ENCODE measurements at regions not wholly inside any gene's neighbourhood (a gene's known extent, or its start where the extent isn't known, plus 50 kb on each side); places are given as distances from the start of the nearest gene placed in this dataset.

DNA sequence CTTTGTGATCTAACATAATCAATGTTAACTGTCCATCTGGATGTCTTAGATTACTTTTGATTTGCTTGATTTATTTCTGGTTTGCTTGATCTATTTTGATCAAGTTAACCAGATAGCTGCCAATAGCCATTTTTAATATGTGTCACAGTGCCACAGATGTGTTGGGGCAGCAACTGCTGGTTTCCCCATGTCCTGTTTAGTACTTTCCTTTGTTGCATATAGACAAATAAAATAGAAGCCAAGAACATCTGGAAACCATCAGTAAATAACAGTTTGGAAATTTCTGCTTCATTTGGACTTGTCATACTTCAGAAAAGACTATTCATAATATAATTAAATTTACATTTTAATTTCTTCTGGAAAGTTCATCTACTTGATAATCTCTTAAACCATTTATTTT, 145.6 kb upstream of the C21orf91 start:
- no peak overlapping the region for H3K27ac ChIP-seq (ENCODE audit: low read depth, low read length)
- H3K79me2 ChIP-seq (ENCODE audit: control insufficient read depth, low read length) = no peaks in the 10 kb centered on the region
- TF ChIP-seq, protein P1, sequence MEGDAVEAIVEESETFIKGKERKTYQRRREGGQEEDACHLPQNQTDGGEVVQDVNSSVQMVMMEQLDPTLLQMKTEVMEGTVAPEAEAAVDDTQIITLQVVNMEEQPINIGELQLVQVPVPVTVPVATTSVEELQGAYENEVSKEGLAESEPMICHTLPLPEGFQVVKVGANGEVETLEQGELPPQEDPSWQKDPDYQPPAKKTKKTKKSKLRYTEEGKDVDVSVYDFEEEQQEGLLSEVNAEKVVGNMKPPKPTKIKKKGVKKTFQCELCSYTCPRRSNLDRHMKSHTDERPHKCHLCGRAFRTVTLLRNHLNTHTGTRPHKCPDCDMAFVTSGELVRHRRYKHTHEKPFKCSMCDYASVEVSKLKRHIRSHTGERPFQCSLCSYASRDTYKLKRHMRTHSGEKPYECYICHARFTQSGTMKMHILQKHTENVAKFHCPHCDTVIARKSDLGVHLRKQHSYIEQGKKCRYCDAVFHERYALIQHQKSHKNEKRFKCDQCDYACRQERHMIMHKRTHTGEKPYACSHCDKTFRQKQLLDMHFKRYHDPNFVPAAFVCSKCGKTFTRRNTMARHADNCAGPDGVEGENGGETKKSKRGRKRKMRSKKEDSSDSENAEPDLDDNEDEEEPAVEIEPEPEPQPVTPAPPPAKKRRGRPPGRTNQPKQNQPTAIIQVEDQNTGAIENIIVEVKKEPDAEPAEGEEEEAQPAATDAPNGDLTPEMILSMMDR (IDR thresholded peaks at IDR 0.05; ENCODE audit: low read depth, low read length, poor library complexity, severe bottlenecking) = no peak
- no peak for TF ChIP-seq EZH2phosphoT487 (IDR thresholded peaks at IDR 0.05; ENCODE audit: borderline replicate concordance, low read length)
- no peak overlapping the region for H3K4me3 ChIP-seq (ENCODE audit: low read length)
- no peaks in the 10 kb centered on the region for H3F3A ChIP-seq (ENCODE audit: control insufficient read depth, insufficient read depth)
- no peaks in the 10 kb centered on the region for H3K27me3 ChIP-seq (ENCODE audit: control insufficient read depth, low read length)
- H3K4me2 ChIP-seq (ENCODE audit: low read length) = no peak overlapping the region
- no peaks in the 10 kb centered on the region for H4K20me1 ChIP-seq (ENCODE audit: control insufficient read depth, insufficient read depth, low read depth, low read length)
- no peaks in the 10 kb centered on the region for H3K4me1 ChIP-seq (ENCODE audit: control insufficient read depth, low read length)
- no peaks in the 10 kb centered on the region for H3K36me3 ChIP-seq (ENCODE audit: control insufficient read depth, low read length)
- H3K9me3 ChIP-seq (ENCODE audit: control insufficient read depth, insufficient read depth, low read length) = no peaks in the 10 kb centered on the region
- no peaks in the 10 kb centered on the region for H3K9me2 ChIP-seq (replicated peaks; ENCODE audit: control insufficient read depth, low read length)

DNA sequence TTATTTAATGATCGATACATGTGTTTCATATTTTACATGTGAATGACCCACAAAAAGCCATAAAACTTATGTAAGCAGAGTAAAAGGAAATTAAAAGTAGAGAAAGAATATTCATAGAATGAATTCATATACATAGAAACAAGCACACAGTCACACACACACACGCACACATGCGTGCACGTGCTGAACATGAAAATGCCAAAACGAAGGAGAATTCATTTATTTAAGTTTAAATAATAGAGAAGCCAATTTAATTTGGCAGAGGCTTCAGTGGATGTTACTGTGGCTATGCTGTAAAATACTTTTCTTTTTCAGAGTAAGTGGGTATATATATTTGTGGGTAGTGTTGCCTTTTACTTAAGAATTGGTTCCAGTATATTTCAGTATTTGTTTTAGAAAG, 145.0 kb upstream of the C21orf91 start:
- Histone ChIP-seq H3K9me2 (replicated peaks; ENCODE audit: control insufficient read depth, low read length) (no peaks in the 10 kb centered on the region), H3K4me2 (ENCODE audit: low read length) (no peak overlapping the region), H3K79me2 (ENCODE audit: control insufficient read depth, low read length) (no peaks in the 10 kb centered on the region), H3K27ac (ENCODE audit: low read depth, low read length) (no peak overlapping the region), H3K4me3 (ENCODE audit: low read length) (no peak overlapping the region), H3F3A (ENCODE audit: control insufficient read depth, insufficient read depth) (no peaks in the 10 kb centered on the region), H3K4me1 (ENCODE audit: control insufficient read depth, low read length) (no peaks in the 10 kb centered on the region), H3K27me3 (ENCODE audit: control insufficient read depth, low read length) (no peaks in the 10 kb centered on the region), H3K9me3 (ENCODE audit: control insufficient read depth, insufficient read depth, low read length) (no peaks in the 10 kb centered on the region), H3K36me3 (ENCODE audit: control insufficient read depth, low read length) (no peaks in the 10 kb centered on the region), H4K20me1 (ENCODE audit: control insufficient read depth, insufficient read depth, low read depth, low read length) (no peaks in the 10 kb centered on the region)
- TF ChIP-seq EZH2phosphoT487 (IDR thresholded peaks at IDR 0.05; ENCODE audit: borderline replicate concordance, low read length) = no peak
- TF ChIP-seq, protein P1 (IDR thresholded peaks at IDR 0.05; ENCODE audit: low read depth, low read length, poor library complexity, severe bottlenecking) = no peak

DNA sequence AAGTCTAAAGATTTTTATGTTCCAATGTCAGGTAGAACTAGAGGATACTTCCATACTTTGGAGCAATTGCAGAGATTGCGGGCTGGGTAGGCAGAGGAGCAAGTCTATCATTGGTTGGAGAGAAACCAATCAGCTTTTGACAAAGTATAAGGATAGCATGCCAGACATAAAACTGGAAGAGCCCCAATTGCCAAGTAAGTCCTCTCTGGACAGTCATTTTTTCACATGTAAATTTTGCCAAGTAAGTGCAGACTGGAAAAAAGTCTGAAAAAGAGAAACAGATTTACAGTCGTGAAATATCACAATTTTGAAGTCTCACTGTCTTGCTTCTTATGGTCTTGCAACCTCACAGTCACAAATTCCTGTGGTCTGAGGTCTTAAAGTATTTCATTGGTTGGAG, 131.4 kb upstream of the C21orf91 start:
- H3F3A ChIP-seq (ENCODE audit: control insufficient read depth, insufficient read depth) = no peaks in the 10 kb centered on the region
- H3K36me3 ChIP-seq (ENCODE audit: control insufficient read depth, low read length) = no peaks in the 10 kb centered on the region
- no peaks in the 10 kb centered on the region for H3K9me2 ChIP-seq (replicated peaks; ENCODE audit: control insufficient read depth, low read length)
- no peaks in the 10 kb centered on the region for H3K4me1 ChIP-seq (ENCODE audit: control insufficient read depth, low read length)
- H3K27ac ChIP-seq (ENCODE audit: low read depth, low read length) = no peak overlapping the region
- no peak for TF ChIP-seq EZH2phosphoT487 (IDR thresholded peaks at IDR 0.05; ENCODE audit: borderline replicate concordance, low read length)
- TF ChIP-seq, protein P1 (IDR thresholded peaks at IDR 0.05; ENCODE audit: low read depth, low read length, poor library complexity, severe bottlenecking) = no peak
- H3K79me2 ChIP-seq (ENCODE audit: control insufficient read depth, low read length) = no peaks in the 10 kb centered on the region
- H3K4me3 ChIP-seq (ENCODE audit: low read length) = no peak overlapping the region
- no peak overlapping the region for H3K4me2 ChIP-seq (ENCODE audit: low read length)
- no peaks in the 10 kb centered on the region for H3K27me3 ChIP-seq (ENCODE audit: control insufficient read depth, low read length)
- H4K20me1 ChIP-seq (ENCODE audit: control insufficient read depth, insufficient read depth, low read depth, low read length) = no peaks in the 10 kb centered on the region
- H3K9me3 ChIP-seq (ENCODE audit: control insufficient read depth, insufficient read depth, low read length) = no peaks in the 10 kb centered on the region

DNA sequence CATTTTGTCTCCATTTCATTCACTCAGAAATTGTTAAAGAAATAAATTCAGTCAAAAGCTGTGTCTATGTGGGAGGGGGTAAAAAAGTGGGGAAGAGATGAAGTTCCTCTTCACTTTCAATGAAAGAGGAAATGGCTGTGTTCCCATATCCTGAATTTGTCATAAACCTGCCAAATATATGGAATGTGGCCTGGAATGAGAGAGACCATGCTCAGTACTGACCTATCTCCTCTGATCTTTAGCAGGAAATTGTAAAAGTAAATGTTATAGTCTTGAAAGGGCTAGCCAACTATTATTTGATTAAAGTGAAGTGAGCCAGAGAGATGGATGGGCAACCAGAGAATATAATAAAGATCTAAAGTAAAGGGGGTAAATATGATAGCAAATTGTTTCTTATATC, 130.3 kb upstream of the C21orf91 start:
- H3K79me2 ChIP-seq (ENCODE audit: control insufficient read depth, low read length) = no peaks in the 10 kb centered on the region
- H4K20me1 ChIP-seq (ENCODE audit: control insufficient read depth, insufficient read depth, low read depth, low read length) = no peaks in the 10 kb centered on the region
- TF ChIP-seq, protein P1 (IDR thresholded peaks at IDR 0.05; ENCODE audit: low read depth, low read length, poor library complexity, severe bottlenecking) = no peak
- no peak for TF ChIP-seq EZH2phosphoT487 (IDR thresholded peaks at IDR 0.05; ENCODE audit: borderline replicate concordance, low read length)
- H3K4me2 ChIP-seq (ENCODE audit: low read length) = no peak overlapping the region
- H3K4me3 ChIP-seq (ENCODE audit: low read length) = no peak overlapping the region
- no peaks in the 10 kb centered on the region for H3F3A ChIP-seq (ENCODE audit: control insufficient read depth, insufficient read depth)
- no peak overlapping the region for H3K27ac ChIP-seq (ENCODE audit: low read depth, low read length)
- no peaks in the 10 kb centered on the region for H3K4me1 ChIP-seq (ENCODE audit: control insufficient read depth, low read length)
- no peaks in the 10 kb centered on the region for H3K9me3 ChIP-seq (ENCODE audit: control insufficient read depth, insufficient read depth, low read length)
- no peaks in the 10 kb centered on the region for H3K36me3 ChIP-seq (ENCODE audit: control insufficient read depth, low read length)
- H3K9me2 ChIP-seq (replicated peaks; ENCODE audit: control insufficient read depth, low read length) = no peaks in the 10 kb centered on the region
- H3K27me3 ChIP-seq (ENCODE audit: control insufficient read depth, low read length) = no peaks in the 10 kb centered on the region

Data from DOHH2 (cell line).